ENCODE measurements at regions not wholly inside any gene's neighbourhood (a gene's known extent, or its start where the extent isn't known, plus 50 kb on each side); places are given as distances from the start of the nearest gene placed in this dataset.

- no peak for DNase-seq (ENCODE audit: low read depth)
- no peak overlapping the region for H3K4me3 ChIP-seq (ENCODE audit: low read depth, low read length)
- no peak for TF ChIP-seq CTCF (IDR thresholded peaks at IDR 0.05; ENCODE audit: low read depth, low read length, missing control alignments)
- in situ Hi-C loops (cut with HindIII; ENCODE audit: low sequenced_read_pairs) = no loop called here
Observed at GRCh38 chr4:116531870-116532269, 553.5 kb downstream of the TRAM1L1 start.

GRCh38 chr4:116531026-116531425, 554.4 kb downstream of the TRAM1L1 start:
- no peak overlapping the region for H3K4me3 ChIP-seq (ENCODE audit: low read depth, low read length)
- TF ChIP-seq CTCF (IDR thresholded peaks at IDR 0.05; ENCODE audit: low read depth, low read length, missing control alignments) = no peak
- in situ Hi-C loops (cut with HindIII; ENCODE audit: low sequenced_read_pairs) = no loop called here
- no peak for DNase-seq (ENCODE audit: low read depth)

GRCh38 chr4:116530048-116530447, 555.3 kb downstream of the TRAM1L1 start:
- TF ChIP-seq CTCF (IDR thresholded peaks at IDR 0.05; ENCODE audit: low read depth, low read length, missing control alignments) = no peak
- in situ Hi-C loops (cut with HindIII; ENCODE audit: low sequenced_read_pairs) = no loop called here

GRCh38 chr4:116529129-116529528, 556.2 kb downstream of the TRAM1L1 start:
- in situ Hi-C loops (cut with HindIII; ENCODE audit: low sequenced_read_pairs) = no loop called here
- DNase-seq (ENCODE audit: low read depth) = no peak
- no peak overlapping the region for H3K4me3 ChIP-seq (ENCODE audit: low read depth, low read length)
- no peak for TF ChIP-seq CTCF (IDR thresholded peaks at IDR 0.05; ENCODE audit: low read depth, low read length, missing control alignments)

More at GRCh38 chr4:116530048-116530447, 555.3 kb downstream of the TRAM1L1 start:
- DNase-seq (ENCODE audit: low read depth) = no peak
- H3K4me3 ChIP-seq (ENCODE audit: low read depth, low read length) = no peak overlapping the region

GRCh38 chr4:116522922-116523321, 562.5 kb downstream of the TRAM1L1 start:
- no peak for DNase-seq (ENCODE audit: low read depth)

GRCh38 chr4:116520886-116521285, 564.5 kb downstream of the TRAM1L1 start:
- TF ChIP-seq CTCF (IDR thresholded peaks at IDR 0.05; ENCODE audit: low read depth, low read length, missing control alignments) = no peak
- H3K4me3 ChIP-seq (ENCODE audit: low read depth, low read length) = no peak overlapping the region
- in situ Hi-C loops (cut with HindIII; ENCODE audit: low sequenced_read_pairs) = no loop called here
- no peak for DNase-seq (ENCODE audit: low read depth)

More at GRCh38 chr4:116522922-116523321, 562.5 kb downstream of the TRAM1L1 start:
- H3K4me3 ChIP-seq (ENCODE audit: low read depth, low read length) = no peak overlapping the region
- in situ Hi-C loops (cut with HindIII; ENCODE audit: low sequenced_read_pairs) = no loop called here
- TF ChIP-seq CTCF (IDR thresholded peaks at IDR 0.05; ENCODE audit: low read depth, low read length, missing control alignments) = no peak

- no peak overlapping the region for H3K4me3 ChIP-seq (ENCODE audit: low read depth, low read length)
- no peak for TF ChIP-seq CTCF (IDR thresholded peaks at IDR 0.05; ENCODE audit: low read depth, low read length, missing control alignments)
- in situ Hi-C loops (cut with HindIII; ENCODE audit: low sequenced_read_pairs) = no loop called here
- DNase-seq (ENCODE audit: low read depth) = no peak
Observed at GRCh38 chr4:116516711-116517110, 568.7 kb downstream of the TRAM1L1 start.
